ENCODE measurements at regions not wholly inside any gene's neighbourhood (a gene's known extent, or its start where the extent isn't known, plus 50 kb on each side); places are given as distances from the start of the nearest gene placed in this dataset.

- DNase-seq (no peak), ATAC-seq (peak in 1 of 4 donors; percentile 23)
- no peak overlapping the region for H3K4me3 ChIP-seq
- no peaks in the 10 kb centered on the region for H3K4me1 ChIP-seq
- no peaks in the 10 kb centered on the region for H3K27me3 ChIP-seq
- intact Hi-C loops (cut with DNase I), result no loop called here
- WGBS (ENCODE audit: insufficient coverage, low coverage, low lambda C conversion rate, missing lambda C conversion rate), result 83% methylated on average over 1 of the region's 15 CpGs
- H3K36me3 ChIP-seq, result no peaks in the 10 kb centered on the region
- H3K27ac ChIP-seq, result no peak overlapping the region
- no peaks in the 10 kb centered on the region for H3K9me3 ChIP-seq
- no peak for TF ChIP-seq POLR2A (IDR thresholded peaks at IDR 0.05)
- TF ChIP-seq, protein P1, sequence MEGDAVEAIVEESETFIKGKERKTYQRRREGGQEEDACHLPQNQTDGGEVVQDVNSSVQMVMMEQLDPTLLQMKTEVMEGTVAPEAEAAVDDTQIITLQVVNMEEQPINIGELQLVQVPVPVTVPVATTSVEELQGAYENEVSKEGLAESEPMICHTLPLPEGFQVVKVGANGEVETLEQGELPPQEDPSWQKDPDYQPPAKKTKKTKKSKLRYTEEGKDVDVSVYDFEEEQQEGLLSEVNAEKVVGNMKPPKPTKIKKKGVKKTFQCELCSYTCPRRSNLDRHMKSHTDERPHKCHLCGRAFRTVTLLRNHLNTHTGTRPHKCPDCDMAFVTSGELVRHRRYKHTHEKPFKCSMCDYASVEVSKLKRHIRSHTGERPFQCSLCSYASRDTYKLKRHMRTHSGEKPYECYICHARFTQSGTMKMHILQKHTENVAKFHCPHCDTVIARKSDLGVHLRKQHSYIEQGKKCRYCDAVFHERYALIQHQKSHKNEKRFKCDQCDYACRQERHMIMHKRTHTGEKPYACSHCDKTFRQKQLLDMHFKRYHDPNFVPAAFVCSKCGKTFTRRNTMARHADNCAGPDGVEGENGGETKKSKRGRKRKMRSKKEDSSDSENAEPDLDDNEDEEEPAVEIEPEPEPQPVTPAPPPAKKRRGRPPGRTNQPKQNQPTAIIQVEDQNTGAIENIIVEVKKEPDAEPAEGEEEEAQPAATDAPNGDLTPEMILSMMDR (IDR thresholded peaks at IDR 0.05), result no peak
Observed at GRCh38 chr16:86181526-86181925, 282.6 kb downstream of the IRF8 start.

- intact Hi-C loops (cut with DNase I), result no loop called here
- TF ChIP-seq, protein P1 (IDR thresholded peaks at IDR 0.05), result no peak
- TF ChIP-seq POLR2A (IDR thresholded peaks at IDR 0.05), result no peak
Observed at GRCh38 chr16:86184185-86184584, 285.2 kb downstream of the IRF8 start.

DNA sequence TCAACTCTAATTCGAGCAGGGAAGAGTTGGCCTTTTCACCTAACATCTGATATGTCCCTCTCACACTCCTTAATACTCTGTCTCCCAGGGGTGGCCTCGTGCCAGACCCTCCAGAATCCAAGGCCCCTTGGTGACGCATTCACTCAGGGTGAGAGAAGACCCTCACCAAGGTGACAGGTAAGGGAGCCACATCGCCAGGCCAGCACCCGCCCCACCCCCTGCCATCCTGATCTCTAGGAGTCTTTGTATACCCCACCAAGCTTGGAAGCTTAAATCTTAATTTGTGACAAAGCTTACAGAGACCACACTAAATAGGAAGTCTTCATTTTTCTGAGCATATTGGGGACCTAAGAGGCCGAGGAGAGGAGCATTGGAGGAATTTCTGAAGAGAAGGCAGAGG, 286.1 kb downstream of the IRF8 start:
- no peak overlapping the region for H3K27ac ChIP-seq
- H3K4me1 ChIP-seq, result no peaks in the 10 kb centered on the region
- no peak for TF ChIP-seq POLR2A (IDR thresholded peaks at IDR 0.05)
- TF ChIP-seq, protein P1 (IDR thresholded peaks at IDR 0.05), result no peak
- 25% methylated on average over 5 of the region's 6 CpGs for WGBS (ENCODE audit: insufficient coverage, low coverage, low lambda C conversion rate, missing lambda C conversion rate)
- no peaks in the 10 kb centered on the region for H3K36me3 ChIP-seq
- H3K9me3 ChIP-seq, result no peaks in the 10 kb centered on the region
- ATAC-seq (no peak), DNase-seq (no peak)
- no peaks in the 10 kb centered on the region for H3K27me3 ChIP-seq
- no peak overlapping the region for H3K4me3 ChIP-seq
- intact Hi-C loops (cut with DNase I), result no loop called here

More at GRCh38 chr16:86184185-86184584, 285.2 kb downstream of the IRF8 start:
- H3K27me3 ChIP-seq, result no peaks in the 10 kb centered on the region
- no peak for ATAC-seq
- H3K36me3 ChIP-seq, result no peaks in the 10 kb centered on the region
- DNase-seq, result no peak
- no peak overlapping the region for H3K27ac ChIP-seq
- no peaks in the 10 kb centered on the region for H3K9me3 ChIP-seq
- H3K4me1 ChIP-seq, result no peaks in the 10 kb centered on the region
- 54% methylated on average over 6 of the region's 6 CpGs for WGBS (ENCODE audit: insufficient coverage, low coverage, low lambda C conversion rate, missing lambda C conversion rate)
- H3K4me3 ChIP-seq, result no peak overlapping the region

DNA sequence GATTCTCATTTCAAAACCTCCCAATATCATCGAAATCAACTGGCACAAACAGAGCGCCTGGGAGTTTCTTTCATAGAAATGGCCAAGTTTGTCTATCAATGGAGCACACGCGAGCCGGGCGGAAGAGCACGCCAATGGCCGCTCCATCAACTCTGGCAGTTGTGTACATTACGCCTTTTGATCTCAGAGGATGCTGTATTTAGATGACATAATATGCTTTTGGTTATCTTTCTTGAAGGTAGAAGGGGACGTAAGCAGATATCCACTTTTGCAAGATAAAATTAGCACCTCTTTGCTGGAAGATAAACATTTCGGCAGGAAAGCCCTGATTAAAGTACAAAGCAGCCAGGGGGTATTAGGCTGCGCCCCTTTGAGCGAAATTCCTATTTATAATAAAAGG, 287.4 kb downstream of the IRF8 start:
- TF ChIP-seq, protein P1 (IDR thresholded peaks at IDR 0.05), result no peak
- no peak for TF ChIP-seq POLR2A (IDR thresholded peaks at IDR 0.05)
- Histone ChIP-seq H3K4me3 (no peak overlapping the region), H3K27me3 (no peaks in the 10 kb centered on the region), H3K27ac (no peak overlapping the region), H3K4me1 (no peaks in the 10 kb centered on the region), H3K36me3 (no peaks in the 10 kb centered on the region), H3K9me3 (no peaks in the 10 kb centered on the region)
- DNase-seq (no peak), ATAC-seq (no peak)
- 56% methylated on average over 13 of the region's 13 CpGs for WGBS (ENCODE audit: insufficient coverage, low coverage, low lambda C conversion rate, missing lambda C conversion rate)
- intact Hi-C loops (cut with DNase I), result no loop called here

DNA sequence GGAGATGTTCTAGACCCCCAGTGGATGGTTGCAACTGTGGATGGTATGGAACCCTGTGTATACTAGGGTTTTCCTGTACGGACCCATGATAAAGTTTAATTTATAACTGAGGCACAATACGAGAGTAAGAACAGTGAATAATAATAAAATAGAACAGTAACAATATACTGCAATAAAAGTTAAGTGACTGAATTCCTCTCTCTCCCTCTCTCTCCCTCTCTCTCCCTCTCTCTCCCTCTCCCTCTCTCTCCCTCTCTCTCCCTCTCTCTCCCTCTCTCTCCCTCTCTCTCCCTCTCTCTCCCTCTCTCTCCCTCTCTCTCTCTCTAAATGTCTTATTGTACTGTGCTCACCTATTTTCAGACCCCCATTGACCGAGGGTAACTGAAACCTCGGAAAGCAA, 291.0 kb downstream of the IRF8 start:
- 37% methylated on average over 4 of the region's 4 CpGs for WGBS (ENCODE audit: insufficient coverage, low coverage, low lambda C conversion rate, missing lambda C conversion rate)
- Histone ChIP-seq H3K4me1 (no peaks in the 10 kb centered on the region), H3K9me3 (no peaks in the 10 kb centered on the region), H3K27me3 (no peaks in the 10 kb centered on the region), H3K4me3 (no peak overlapping the region), H3K27ac (no peak overlapping the region), H3K36me3 (no peaks in the 10 kb centered on the region)
- ATAC-seq (no peak), DNase-seq (no peak)
- intact Hi-C loops (cut with DNase I), result no loop called here
- TF ChIP-seq POLR2A (IDR thresholded peaks at IDR 0.05), result no peak
- TF ChIP-seq, protein P1 (IDR thresholded peaks at IDR 0.05), result no peak
